ENCODE measurements at regions not wholly inside any gene's neighbourhood (a gene's known extent, or its start where the extent isn't known, plus 50 kb on each side); places are given as distances from the start of the nearest gene placed in this dataset.

DNA sequence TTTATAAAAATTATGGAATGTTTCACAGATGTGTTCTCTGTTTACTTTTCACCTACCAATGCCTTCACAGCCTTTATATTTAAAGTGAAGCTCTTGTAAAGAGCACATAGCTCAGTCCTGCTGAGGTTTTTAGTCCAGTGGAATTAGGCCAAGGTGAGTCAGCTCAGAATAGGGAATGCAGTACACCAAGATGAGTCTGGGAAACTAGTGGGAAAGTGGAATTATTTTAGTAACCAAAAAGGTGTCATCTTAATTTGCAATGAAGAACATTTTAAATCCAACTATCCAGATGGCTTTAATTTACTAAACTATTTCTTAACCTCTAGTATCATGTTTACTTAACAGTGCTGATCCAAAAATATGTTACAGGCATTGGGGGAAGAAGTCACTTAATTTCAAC, 236.3 kb upstream of the CTBP2 start:
- no peak for DNase-seq

DNA sequence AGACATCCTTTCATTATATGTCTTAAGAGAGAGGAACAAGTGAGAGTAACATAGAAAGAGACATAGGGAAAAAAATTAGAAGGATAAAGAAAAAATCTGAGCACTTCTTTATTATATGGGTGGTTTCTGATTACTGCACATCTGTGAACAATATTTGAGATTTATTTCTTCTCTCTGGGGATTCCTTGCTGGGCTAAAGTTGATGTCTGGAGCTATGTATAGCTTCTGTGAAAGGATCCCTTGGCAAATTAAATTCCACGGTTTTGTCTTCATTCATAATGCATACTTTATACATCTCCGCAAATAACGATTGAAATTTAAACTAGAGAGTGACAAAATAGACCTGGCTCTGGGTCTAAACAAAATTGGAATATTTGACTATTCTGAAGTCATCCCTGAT, 232.2 kb upstream of the CTBP2 start:
- no peak for DNase-seq

DNA sequence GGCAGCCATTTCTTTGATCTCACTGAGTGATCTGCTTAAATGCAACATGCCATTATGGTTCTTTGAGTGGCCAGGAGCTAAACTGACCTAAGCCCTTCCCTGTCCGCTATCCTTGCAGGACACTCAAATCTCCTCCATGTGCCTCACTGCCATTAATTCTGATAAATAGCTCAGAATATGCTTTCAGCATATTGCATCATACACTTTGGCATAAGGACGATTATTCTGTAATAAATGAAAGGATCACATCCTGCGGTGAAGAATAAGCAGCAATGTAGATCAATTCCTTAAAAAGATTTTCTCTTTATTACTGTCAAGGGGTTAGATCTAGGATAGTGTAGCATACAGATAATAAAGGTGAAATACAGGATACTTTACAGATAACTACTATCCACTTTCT, 231.8 kb upstream of the CTBP2 start:
- no peak for DNase-seq

DNA sequence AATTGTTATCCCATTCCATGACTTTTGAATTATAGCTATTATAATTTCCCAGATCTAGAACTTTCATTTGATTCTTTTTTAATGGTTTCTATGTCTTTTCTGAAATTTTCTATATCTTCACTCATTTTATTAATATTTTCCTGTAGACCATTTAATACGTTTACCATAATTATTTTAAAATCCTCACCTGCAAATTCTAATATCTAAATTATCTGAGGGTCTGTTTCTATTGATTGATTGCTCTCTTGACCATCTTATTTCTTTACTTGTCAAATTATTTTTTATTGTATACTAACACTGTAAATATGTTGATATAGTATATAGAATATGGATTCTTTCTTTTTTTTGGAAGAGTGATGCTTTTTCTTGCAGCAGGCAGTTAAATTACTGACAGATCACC, 229.3 kb upstream of the CTBP2 start:
- no peak for DNase-seq

DNA sequence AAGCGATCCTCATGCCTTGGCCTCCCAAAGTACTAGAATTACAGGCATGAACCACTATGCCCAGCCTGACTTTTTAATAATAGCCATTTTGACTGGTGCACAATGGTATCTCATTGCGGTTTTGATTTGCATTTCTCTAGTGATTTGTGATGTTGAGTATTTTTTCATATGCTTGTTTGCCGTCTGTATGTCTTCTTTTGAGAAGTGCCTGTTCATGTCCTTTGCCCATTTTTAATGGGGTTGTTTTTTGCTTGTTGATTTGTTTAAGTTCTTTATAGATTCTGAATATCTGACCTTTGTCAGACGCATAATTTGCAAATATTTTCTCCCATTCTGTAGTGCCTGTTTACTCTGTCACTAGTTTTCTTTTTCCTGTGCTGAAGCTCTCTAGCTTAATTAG, 219.2 kb upstream of the CTBP2 start:
- no peak for DNase-seq

DNA sequence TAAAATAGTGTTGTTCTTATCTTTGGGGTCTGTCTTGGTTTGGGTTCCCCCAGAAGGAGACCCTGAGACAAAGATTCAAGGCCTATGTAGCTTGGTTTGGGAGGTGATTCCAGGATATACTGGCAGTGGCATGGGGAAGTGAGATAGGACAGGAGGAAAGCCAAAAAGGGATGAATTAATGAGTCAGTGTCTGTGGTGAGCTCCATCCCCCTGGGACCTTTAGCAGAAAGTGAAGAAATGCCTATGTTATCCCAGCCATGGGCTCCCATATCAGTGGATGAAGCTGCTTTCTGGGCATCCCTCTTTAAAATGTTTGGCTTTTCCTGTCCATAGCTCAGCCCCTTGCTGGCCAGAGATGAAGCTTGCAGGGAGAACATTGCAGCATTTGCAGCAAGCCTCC, 217.0 kb upstream of the CTBP2 start:
- no peak for DNase-seq

DNA sequence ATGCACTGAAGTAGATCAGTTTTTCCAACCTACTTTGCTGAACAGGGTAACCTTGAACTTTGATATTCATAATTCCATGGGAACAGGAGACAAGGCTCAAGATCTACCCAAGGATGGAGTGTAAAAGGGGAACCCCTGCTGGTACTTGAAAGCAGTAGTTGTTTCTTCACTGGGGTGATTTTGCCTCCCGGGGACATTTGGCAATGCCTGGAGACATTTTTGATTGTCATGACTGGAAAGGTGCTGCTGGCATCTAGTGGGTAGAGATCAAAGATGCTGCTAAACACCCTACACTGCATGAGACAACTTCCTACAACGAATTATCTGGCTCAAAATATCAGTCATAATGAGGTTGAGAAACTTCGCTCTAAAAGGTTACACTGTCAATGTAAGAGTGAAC, 214.8 kb upstream of the CTBP2 start:
- DNase-seq, result no peak

DNA sequence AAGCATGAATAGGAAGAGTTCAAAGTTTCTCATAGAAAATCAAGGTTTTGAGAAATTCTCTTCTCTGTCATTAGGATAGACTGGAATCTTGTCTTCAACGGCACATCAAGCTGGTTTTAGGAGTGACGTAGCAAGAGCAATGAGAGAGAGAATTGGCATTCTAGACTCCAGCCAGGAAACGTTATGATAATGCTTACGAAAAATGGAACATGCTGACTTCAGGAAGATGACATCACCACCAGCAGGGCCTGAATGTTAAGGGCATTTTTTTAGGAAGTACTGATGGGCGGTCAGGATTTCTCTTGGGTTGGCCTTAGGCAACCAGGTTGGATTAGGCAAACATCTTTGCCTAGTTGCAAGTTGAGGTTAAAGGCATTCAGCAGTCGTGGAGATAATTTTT, 213.2 kb upstream of the CTBP2 start:
- DNase-seq, result no peak

DNA sequence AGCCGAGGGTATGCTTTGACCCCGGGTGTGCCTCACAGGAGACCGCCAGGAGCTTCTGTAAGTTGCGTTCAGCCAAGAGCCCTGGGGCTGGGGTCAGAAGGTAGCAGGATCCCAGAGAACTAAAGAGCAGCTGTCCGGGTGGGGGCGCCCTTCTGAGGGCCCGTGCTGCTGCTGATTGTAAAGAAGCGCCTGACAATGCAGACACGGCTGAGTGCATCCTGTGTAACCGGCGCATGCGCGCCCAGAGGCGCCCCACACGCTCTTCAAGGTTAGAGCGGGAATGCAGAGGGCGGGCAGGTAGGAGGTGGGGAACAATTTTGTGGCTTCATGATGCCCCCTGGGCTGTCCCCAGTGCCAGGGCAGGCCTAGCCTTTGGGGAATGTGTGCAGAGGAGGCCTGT, 210.2 kb upstream of the CTBP2 start:
- DNase-seq, result no peak

DNA sequence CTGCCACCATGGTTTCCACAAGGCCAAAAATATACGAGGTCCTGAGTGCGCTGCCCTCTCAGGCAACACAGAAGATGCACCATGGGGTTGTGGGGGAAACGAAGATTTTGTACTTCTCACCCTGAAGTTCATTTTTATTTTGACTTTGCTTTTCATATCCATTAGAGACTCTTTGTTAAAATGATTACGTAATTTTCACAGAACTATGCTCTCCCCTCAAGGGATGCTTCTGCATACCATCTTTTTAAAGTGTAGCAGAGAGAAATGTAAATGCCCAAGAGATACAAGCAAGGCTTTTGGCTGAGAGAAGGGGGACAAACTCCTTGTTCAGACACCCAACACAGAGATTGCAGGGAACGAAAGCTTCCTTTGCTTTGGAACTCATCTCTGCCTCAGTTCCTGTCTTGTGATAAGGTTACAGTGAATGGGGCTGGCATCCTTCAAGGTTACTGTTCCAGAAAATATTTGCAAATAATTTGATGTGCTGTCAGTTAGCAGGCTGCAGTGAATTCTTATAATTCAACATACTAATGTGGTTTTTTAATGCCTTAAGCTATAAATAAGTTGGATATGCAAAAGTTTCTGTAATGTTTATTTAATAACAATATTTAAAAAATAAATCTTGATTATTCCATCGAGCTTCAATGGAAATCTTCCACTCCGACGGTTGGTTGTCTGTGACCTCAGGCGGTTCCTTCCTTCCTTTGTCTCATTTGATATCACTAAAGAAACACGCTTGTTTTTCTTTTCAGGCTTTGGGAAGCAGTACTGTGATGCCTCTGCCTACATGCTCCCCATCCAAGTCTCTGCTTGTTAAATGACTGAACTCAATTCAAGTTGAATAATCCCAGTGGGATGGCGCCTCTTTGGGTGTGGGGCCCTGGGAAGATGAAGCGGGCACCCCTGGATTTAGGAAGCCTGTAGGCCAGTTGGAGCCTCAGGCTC, 209.3 kb upstream of the CTBP2 start:
- no peak for DNase-seq

DNA sequence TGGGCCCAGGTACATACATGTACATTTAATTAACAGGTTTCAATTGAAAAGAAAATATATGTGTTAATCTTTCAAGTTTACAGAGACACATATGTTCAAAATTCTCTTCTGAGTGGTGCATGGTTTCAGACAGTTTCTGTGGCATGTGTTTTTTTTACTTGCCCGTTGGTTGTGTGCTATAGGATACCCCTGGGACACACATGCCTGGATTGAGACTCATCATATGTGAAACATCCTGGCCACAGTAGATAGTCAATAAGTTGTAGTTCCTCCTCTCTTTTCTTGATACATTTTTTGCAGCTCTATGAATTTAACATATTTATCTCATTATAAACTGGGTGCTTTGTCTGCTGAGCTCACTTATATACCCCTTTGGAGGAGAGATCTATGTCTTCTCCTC, 207.8 kb upstream of the CTBP2 start:
- no peak for DNase-seq

DNA sequence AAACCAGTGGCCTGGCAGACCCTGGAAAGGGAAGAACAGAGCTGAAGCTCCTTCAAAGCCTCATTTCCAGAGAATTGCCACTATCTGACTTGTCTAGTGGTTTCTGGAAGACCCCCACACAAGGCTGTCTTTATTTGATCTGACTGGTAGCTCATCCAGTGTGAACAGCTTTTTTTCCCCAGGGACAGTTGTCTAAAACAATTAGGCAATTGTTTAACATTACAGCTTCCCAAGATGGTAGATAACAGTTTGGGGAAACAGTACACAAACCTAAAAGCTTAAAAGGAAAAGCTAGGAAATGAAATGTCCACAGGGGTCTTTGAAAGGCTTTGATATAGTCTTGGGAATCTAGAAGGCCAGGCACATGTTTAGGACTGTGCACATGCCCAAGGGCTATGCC, 203.4 kb upstream of the CTBP2 start:
- no peak for DNase-seq

DNA sequence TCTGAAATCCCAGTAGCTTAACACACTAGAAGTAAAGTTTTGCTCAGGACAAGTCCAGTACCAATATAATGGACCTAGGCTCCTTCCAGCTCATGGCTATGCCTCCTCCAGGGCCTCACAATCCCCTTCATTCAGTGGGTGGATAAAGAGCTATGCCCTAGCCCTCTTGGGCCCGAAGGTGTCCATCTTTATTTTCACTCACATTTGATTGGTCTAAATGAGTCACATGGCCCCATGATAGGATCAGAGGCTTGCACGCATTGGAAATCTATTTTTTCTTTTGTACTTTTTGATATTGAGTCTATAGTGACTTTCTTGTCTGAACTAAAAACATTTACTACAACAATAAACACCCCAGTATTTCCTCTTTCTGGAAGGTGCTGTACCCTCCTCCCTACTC, 202.6 kb upstream of the CTBP2 start:
- no peak for DNase-seq

DNA sequence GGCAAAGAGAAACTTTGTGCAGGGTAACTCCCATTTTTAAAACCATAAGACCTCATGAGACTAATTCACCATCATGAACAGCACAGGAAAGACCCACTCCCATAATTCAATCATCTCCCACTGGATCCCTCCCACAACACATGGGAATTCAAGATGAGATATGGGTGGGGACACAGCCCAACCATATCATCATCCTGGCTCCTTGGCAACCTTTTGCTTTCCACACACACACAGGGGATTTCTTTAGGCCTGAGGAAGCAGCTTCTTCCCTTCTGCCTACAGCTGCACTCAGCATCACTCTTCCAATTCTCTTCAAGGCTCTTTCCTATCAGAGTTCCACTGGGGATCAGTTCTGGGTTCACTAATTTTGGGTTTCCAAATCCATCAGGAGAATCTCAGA, 199.0 kb upstream of the CTBP2 start:
- DNase-seq, result no peak

DNA sequence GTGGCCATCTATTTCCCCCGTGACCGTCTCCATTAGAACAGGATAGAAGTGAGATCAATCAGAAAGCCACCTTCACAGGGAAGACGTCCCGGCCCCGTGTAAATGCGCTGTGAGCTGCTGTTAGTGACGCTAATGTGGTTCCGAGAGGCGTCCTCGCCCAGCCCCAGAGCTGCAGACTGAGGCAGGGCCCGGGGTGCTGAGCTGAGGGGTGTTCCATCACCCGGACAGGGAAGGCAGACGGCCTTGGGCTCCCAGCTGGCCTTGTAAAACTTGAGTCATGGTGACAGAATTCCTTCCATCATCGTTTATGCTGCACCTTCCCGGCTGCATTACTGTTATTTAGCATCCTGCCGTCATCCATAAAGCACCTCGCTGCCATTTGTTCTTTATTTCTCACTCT, 195.3 kb upstream of the CTBP2 start:
- no peak for DNase-seq

DNA sequence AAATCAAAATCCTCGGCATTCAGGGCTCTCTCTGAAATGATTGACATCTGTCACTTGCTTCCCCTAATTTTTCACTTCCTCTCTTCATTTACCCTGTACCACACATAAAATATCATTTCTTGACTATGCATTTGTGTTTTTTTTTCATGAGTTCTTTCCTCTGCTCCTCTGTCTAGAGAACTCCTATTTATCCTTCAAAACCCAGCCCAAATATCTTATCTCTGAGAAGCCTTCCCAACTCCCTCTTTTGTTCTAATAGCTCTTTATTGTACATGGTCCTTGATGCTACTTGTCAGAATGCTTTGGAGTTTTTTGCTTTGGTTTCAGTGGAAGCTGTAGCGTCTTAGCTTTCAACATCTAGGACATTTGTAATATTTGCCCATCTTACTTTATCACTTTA, 190.2 kb upstream of the CTBP2 start:
- DNase-seq, result no peak

DNA sequence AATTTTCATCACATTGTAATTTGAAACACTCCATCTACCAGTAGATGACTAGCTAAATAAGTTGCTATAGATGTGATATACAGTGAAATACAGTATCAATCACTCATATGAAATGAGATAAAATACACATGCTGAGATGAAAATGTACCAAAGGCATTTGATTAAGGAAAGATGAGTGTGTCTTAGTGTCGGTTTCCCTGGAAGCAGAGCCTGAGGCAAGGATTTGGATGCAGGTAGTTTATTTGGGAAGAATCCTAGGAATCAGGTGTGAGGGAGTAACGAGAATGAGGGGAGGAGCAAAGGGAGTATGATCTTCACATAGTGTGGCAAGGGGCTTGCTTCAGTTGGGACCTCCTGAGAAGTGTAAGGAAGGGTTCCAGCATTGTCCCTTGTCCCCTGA, 188.2 kb upstream of the CTBP2 start:
- no peak for DNase-seq

DNA sequence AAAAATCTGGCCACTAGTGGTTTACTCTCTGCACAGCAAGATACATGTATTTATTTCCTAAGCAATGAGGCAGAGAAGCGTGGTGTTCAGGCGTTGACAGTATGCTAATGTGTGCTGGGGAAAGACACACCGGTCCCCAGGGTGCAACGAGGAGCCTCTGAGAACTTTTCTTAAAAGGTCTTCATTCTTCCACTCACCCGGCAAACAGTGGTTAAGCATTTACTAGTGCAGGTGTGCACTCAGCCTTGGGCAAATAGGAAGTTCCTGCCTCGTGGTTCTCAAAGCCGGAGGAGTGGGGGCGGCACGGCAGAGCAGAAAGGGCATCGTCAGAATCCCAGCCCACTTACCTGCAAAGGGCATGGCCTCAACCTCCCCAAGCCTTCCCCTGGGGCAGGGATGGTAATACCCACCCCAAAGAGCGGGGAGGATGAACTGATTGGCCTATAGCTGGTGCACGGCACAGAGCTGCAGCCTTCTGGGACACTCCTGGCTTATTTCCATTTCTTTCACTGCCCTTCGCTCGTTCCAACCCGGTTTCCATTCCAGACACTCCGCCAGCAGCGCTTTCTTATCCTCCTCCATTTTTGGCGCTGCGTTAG, 184.3 kb upstream of the CTBP2 start:
- DNase-seq, result no peak

DNA sequence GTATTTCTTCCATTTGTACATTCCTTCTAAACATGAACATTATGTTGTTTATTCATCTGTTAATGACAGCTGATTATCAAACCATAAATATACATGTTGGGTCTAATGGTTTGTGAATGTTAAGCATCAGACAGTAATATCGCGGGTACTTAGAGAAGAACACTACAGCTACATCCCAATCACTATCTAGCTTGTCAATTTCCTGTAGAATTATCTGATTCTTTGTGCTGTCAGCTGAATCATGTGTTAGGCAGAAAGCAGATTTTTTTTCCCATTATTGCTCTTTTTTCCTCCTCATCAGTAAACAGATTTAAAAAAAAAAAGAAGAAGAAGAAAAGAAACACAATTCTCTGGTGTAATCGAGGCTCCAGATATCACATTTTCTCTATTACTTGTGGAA, 183.6 kb upstream of the CTBP2 start:
- no peak for DNase-seq

DNA sequence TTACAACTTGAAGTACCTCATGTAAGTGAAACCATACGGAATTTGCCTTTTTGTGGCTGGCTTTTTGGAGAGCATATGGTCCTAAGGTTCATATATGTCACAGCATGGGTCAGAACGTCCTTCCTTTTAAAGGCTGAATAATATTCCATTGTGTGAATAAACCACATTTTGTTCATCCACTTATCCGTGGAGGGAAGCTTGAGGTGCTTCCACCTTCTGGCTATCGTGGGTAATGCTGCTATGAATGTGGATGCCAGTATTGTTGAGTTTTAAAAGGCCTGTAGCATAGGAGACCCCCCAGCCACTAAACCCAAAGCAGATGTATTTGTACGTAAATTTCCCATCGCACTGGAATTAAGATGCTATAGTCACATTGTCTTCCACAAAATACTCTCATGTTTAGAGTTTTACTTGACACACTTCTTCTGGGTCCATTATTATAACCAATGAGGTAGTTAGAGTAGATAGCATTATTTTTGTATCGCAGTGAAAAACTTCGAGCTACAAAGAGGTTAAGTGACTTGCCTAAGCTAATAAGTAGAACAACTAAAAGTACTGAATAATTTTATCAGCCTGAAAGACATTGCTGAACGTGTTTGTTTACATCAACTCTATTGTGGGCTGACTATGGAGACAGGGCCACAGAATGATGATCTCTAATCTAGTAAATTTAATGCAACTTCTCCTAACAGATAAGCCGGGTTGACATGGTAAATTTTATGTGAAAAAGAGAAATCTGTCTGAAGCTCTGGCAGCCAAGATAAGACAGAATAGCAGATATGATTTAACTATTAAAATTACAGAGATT, 183.0 kb upstream of the CTBP2 start:
- no peak for DNase-seq

DNA sequence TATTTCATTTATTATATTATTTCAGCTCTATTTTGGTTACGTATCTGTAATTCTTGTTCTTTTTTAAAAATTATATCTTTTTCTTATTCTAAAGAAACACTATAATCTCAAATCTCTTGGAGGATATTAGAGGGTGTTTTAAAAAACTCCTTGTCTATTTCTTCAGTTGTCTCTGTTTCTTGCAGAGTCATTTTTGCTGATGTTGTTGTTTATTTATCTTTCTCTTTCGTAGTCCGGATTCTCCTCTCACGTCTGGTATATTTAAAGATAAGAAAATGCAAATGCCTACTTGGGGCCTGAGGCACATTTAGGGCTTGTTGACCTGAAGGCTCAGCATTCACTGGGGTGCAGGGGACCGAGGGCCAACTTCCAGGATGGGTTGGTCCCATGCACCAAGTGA, 181.2 kb upstream of the CTBP2 start:
- no peak for DNase-seq

DNA sequence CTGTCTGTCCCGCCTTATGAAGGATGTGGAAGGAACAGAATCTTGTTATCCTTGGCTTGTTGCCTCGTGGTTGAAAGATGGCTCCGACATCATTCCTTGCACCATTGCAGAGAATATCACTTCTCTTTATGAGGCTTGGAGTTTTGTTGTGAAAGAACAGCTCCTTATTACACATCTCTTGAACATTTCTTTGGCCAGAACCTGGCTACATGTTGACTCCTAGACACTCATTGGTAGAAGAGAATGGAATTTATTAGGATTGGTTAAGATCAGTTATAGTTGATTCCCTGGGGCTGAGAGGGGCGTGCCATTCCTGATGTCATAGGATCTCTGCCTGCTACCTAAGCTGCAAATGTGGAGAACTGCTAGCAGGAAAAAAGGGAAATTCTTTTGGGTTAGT, 180.5 kb upstream of the CTBP2 start:
- no peak for DNase-seq

DNA sequence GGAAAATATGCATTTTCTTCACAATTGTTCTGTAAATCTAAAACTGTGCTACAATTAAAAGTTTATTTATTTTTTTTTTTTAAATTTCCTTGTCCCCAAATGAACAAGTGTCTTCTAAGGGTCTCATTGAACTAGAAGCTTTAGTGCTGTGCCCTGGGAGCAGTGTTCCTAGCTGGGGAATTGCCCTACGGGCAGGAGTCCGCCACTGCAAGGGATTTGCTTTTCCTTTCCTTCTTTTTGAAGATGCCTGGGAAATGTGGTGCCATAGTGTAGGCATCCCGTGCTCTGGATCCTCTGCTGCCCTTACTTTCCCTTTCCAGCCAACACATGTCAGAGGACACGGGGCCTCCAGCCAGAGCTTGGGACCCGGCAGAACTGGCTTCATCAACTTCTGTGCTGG, 177.1 kb upstream of the CTBP2 start:
- DNase-seq, result no peak

DNA sequence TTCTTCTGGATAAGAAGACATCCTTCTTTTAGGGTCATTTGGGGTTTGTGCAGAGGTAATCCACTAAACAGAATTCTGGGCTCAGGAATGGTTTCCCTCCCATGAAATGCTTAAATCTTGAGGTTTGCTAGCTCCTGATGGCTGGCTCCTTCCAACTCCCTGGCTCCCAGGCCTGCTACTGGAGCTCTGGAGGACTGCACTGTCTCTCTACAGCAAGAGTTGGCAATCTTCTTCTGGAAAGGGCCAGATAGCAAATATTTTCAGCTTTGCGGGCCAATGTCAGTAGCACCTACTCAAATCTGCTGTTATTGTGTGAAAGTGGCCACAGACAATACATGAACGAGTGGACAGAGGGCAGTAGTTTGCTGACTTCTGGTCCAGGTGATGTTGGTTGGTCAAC, 174.2 kb upstream of the CTBP2 start:
- no peak for DNase-seq
